K562 (cell line): ENCODE measurements at regions not wholly inside any gene's neighbourhood (a gene's known extent, or its start where the extent isn't known, plus 50 kb on each side); places are given as distances from the start of the nearest gene placed in this dataset.

Experiments
- ATAC-seq: fragments of 200-7000 bp; cut with Tn5 transposase; 3 replicates; pipeline ENCODE4 v1.9.1; 2020; ENCODE audit warnings: moderate library complexity
- BruUV-seq: library from RNA; stranded (reverse); fragments of 400-500 nt; replicated peaks from 2 replicates; lab custom pipeline; 2021; lab: Mats Ljungman, UMichigan
- CTCF ChIA-PET: fragments of 300-600 bp; formaldehyde crosslinking; extraction: SDS; loops from one replicate; lab custom pipeline; 2021; ENCODE audit warnings: low intra/inter-chr PET ratio; lab: Yijun Ruan, JAX
- POLR2A ChIA-PET: fragments of 300-600, 350-650 bp; sonication (Branson Sonifier 250); formaldehyde crosslinking; extraction: SDS; loops from one replicate; lab custom pipeline; 2021; ENCODE audit warnings: antibody characterized with exemption, inconsistent platforms; lab: Yijun Ruan, JAX
- DNase-seq, 4 experiments: peaks; one replicate each; pipeline versions ENCODE4 v3.0.0 to v3.0.0-alpha.2; 2011 to 2018; ENCODE audit warnings: low spot score in 3 of 4, mixed read lengths in 3 of 4; ENCODE audit errors: extremely low read depth in 1 of 4
- FAIRE-seq: peaks from 2 replicates; lab custom pipeline; 2011; peaks lifted over from hg19 to GRCh38; lab: Jason Lieb, UNC
- H2AFZ ChIP-seq: 2 replicates; pipeline ENCODE4 v1.6.0; 2011; ENCODE audit warnings: low read depth, low read length, control low read depth, inconsistent platforms
- H3K27ac ChIP-seq: fragments of 200-600 bp; 3 replicates; pipeline ENCODE4 v1.8.0; 2011; ENCODE audit warnings: low read depth, mild to moderate bottlenecking, control low read depth, inconsistent platforms, low read length, moderate library complexity, mixed read lengths; ENCODE audit errors: extremely low read depth
- H3K27me3 ChIP-seq, 2 experiments: fragments of 300-600 bp in 1 of 2; 2 replicates in 1 of 2; 3 replicates in 1 of 2; pipeline versions ENCODE4 v1.6.0 to v1.8.0; 2011; ENCODE audit warnings: inconsistent platforms in 2 of 2, low read length in 2 of 2, mild to moderate bottlenecking in 1 of 2, mixed read lengths in 1 of 2, moderate library complexity in 1 of 2; ENCODE audit not compliant: control insufficient read depth in 2 of 2, insufficient read depth in 2 of 2
- H3K36me3 ChIP-seq: fragments of 300-600 bp; 3 replicates; pipeline ENCODE4 v1.8.0; 2011; ENCODE audit warnings: mild to moderate bottlenecking, low read length, inconsistent platforms; ENCODE audit not compliant: control insufficient read depth, insufficient read depth
- H3K4me1 ChIP-seq, 2 experiments: fragments of 200-600 bp in 1 of 2; replicated peaks in 1 of 2; 2 replicates in 1 of 2; 3 replicates in 1 of 2; pipeline versions ENCODE4 v1.5.1 to v1.8.0; 2011; ENCODE audit warnings: inconsistent platforms in 2 of 2, low read length in 2 of 2, mild to moderate bottlenecking in 1 of 2, mixed read lengths in 1 of 2, moderate library complexity in 1 of 2; ENCODE audit not compliant: control insufficient read depth in 2 of 2, insufficient read depth in 2 of 2
- H3K4me2 ChIP-seq: 2 replicates; pipeline ENCODE4 v1.6.1; 2011; ENCODE audit warnings: low read length, control low read depth, inconsistent platforms, mixed read lengths; ENCODE audit not compliant: insufficient read depth
- H3K4me3 ChIP-seq: fragments of 200-600 bp; sonication (generic), shearing (Covaris generic); 2 replicates; pipeline ENCODE4 v1.5.1; 2016; ENCODE audit warnings: control low read depth, inconsistent platforms
- H3K79me2 ChIP-seq: fragments of 200-600 bp; 3 replicates; pipeline ENCODE4 v1.8.0; 2011; ENCODE audit warnings: low read length, inconsistent platforms; ENCODE audit not compliant: control insufficient read depth, insufficient read depth
- H3K9ac ChIP-seq, 2 experiments: 2 replicates each; pipeline versions ENCODE4 v1.6.0 to v1.6.1; 2011; ENCODE audit warnings: low read depth in 2 of 2, low read length in 2 of 2, control low read depth in 1 of 2, inconsistent platforms in 1 of 2, mild to moderate bottlenecking in 1 of 2, mixed read lengths in 1 of 2; ENCODE audit not compliant: insufficient read depth in 1 of 2
- H3K9me1 ChIP-seq: one replicate; pipeline ENCODE4 v1.6.0; 2011; ENCODE audit warnings: inconsistent platforms, mild to moderate bottlenecking, low read length, moderate library complexity; ENCODE audit not compliant: control insufficient read depth, insufficient read depth
- H3K9me3 ChIP-seq: replicated peaks from 2 replicates; pipeline ENCODE4 v1.5.1; 2011; ENCODE audit warnings: low read depth, low read length, inconsistent platforms; ENCODE audit not compliant: control insufficient read depth, insufficient read depth
- H4K20me1 ChIP-seq: replicated peaks from 2 replicates; pipeline ENCODE4 v1.6.1; 2011; ENCODE audit warnings: low read length, inconsistent platforms, mixed read lengths; ENCODE audit not compliant: control insufficient read depth, insufficient read depth
- CREBBP ChIP-seq: IDR thresholded peaks from one replicate; pipeline ENCODE4 v1.6.1; 2012; ENCODE audit warnings: low read depth, mild to moderate bottlenecking, control low read depth, inconsistent platforms, low read length
- MED1 ChIP-seq: sonication (generic); formaldehyde crosslinking; IDR thresholded peaks from 2 replicates; pipeline ENCODE4 v1.8.1; 2023; ENCODE audit warnings: missing genetic modification reagents, borderline replicate concordance
- NONO ChIP-seq, 2 experiments: fragments of 200-400 bp in 1 of 2; fragments of 450-650 bp in 1 of 2; formaldehyde crosslinking in 1 of 2; IDR thresholded peaks; 2 replicates each; pipeline ENCODE4 v1.6.1; 2017; ENCODE audit warnings: low read depth in 2 of 2, mild to moderate bottlenecking in 2 of 2, moderate library complexity in 2 of 2, low read length in 1 of 2
- REST ChIP-seq, 2 experiments: fragments of 450-650 bp; formaldehyde crosslinking in 1 of 2; IDR thresholded peaks; 2 replicates each; pipeline versions ENCODE4 v1.4.0 to v1.6.1; 2014 to 2020; ENCODE audit warnings: mild to moderate bottlenecking in 2 of 2, borderline replicate concordance in 1 of 2, low read depth in 1 of 2
- TAF7 ChIP-seq: fragments of 450-650 bp; IDR thresholded peaks from 2 replicates; pipeline ENCODE4 v1.6.1; 2016; ENCODE audit warnings: missing genetic modification characterization, missing compliant biosample characterization
- ZC3H4 ChIP-seq: sonication (generic); formaldehyde crosslinking; IDR thresholded peaks from 2 replicates; pipeline ENCODE4 v1.9.0; 2021; ENCODE audit warnings: missing genetic modification reagents, borderline replicate concordance
- WGBS: fragments of 100-300 bp; shearing (Covaris generic); methylation state at CpG from one replicate; pipeline ENCODE4 v1.1.6; 2016; ENCODE audit warnings: low coverage, mixed read lengths; ENCODE audit not compliant: insufficient coverage; ENCODE audit errors: missing lambda C conversion rate; 5-methylcytosine and 5-hydroxymethylcytosine counted together
- in situ Hi-C: fragments of 300-500 bp; cut with MboI; formaldehyde crosslinking; loops from 4 replicates; pipeline ENCODE4 v1.15.0; 2018; ENCODE audit warnings: inconsistent platforms, mixed read lengths
- intact Hi-C: fragments of 100-400 bp; cut with micrococcal nuclease; formaldehyde crosslinking; loops from 2 replicates; pipeline ENCODE4 v1.14.2; 2022
- TF ChIP-seq, protein P1 (sequence below), 2 experiments: fragments of 200-800 bp in 1 of 2; sonication (Bioruptor generic) in 1 of 2; sonication (generic) in 1 of 2; formaldehyde crosslinking in 1 of 2; IDR thresholded peaks in 1 of 2; conservative IDR thresholded peaks in 1 of 2; 2 replicates each; pipeline versions ENCODE4 v1.5.0 to v1.6.1; 2016 to 2020; ENCODE audit warnings: missing compliant biosample characterization in 1 of 2, missing genetic modification characterization in 1 of 2, missing genetic modification reagents in 1 of 2

GRCh38 chr5:125026867-125027731 is 280.7 kb upstream of the ZNF608 start:
- H2AFZ ChIP-seq = no peak overlapping the region
- no TSS peak for BruUV-seq
- H3K79me2 ChIP-seq = no peaks in the 10 kb centered on the region
- no peaks in the 10 kb centered on the region for H4K20me1 ChIP-seq
- intact Hi-C loops = no loop called here
- ChIA-PET POLR2A (no interaction called here), CTCF (no interaction called here)
- no peaks in the 10 kb centered on the region for H3K9me1 ChIP-seq
- ATAC-seq (no peak), FAIRE-seq (no peak), DNase-seq (no peak)
- H3K4me2 ChIP-seq = no peak overlapping the region
- in situ Hi-C loops = no loop called here
- no peaks in the 10 kb centered on the region for H3K9me3 ChIP-seq
- 3% methylated on average over 6 of the region's 6 CpGs for WGBS
- H3K4me3 ChIP-seq = no peak overlapping the region
- H3K36me3 ChIP-seq = no peaks in the 10 kb centered on the region
- no peak overlapping the region for H3K9ac ChIP-seq
- no peak overlapping the region for H3K27ac ChIP-seq
- no peaks in the 10 kb centered on the region for H3K27me3 ChIP-seq
- no peaks in the 10 kb centered on the region for H3K4me1 ChIP-seq
- no peak for TF ChIP-seq NONO (IDR thresholded peaks at IDR 0.05; ENCODE audit: low read depth in 2 of 2, low read length in 1 of 2)
- TF ChIP-seq TAF7 (tag) = no peak
- no peak for TF ChIP-seq MED1 (CRISPR knock-in tag)
- TF ChIP-seq REST (IDR thresholded peaks at IDR 0.05; ENCODE audit: borderline replicate concordance) = no peak
- no peak for TF ChIP-seq REST (CRISPR knock-in tag; IDR thresholded peaks at IDR 0.05; ENCODE audit: low read depth)
- TF ChIP-seq CREBBP = no peak
- no peak for TF ChIP-seq ZC3H4 (CRISPR knock-in tag)
- TF ChIP-seq, protein P1, sequence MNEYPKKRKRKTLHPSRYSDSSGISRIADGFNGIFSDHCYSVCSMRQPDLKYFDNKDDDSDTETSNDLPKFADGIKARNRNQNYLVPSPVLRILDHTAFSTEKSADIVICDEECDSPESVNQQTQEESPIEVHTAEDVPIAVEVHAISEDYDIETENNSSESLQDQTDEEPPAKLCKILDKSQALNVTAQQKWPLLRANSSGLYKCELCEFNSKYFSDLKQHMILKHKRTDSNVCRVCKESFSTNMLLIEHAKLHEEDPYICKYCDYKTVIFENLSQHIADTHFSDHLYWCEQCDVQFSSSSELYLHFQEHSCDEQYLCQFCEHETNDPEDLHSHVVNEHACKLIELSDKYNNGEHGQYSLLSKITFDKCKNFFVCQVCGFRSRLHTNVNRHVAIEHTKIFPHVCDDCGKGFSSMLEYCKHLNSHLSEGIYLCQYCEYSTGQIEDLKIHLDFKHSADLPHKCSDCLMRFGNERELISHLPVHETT (CRISPR knock-in tag; conservative IDR thresholded peaks at IDR 0.05 in 1 of 2, IDR thresholded peaks at IDR 0.05 in 1 of 2) = no peak
